H1 (cell line): ENCODE measurements at regions not wholly inside any gene's neighbourhood (a gene's known extent, or its start where the extent isn't known, plus 50 kb on each side); places are given as distances from the start of the nearest gene placed in this dataset.

ENCODE experiments used
- CTCF ChIA-PET: fragments of 300-600 bp; sonication (Branson Sonifier 250); formaldehyde crosslinking; loops from one replicate; lab custom pipeline; 2021; ENCODE audit not compliant: partially characterized antibody; lab: Charles Lee
- POLR2A ChIA-PET: fragments of 300-600 bp; sonication (Branson Sonifier 250); formaldehyde crosslinking; loops from one replicate; lab custom pipeline; 2021; ENCODE audit warnings: inconsistent platforms; ENCODE audit not compliant: partially characterized antibody; lab: Charles Lee
- DNase-seq, 2 experiments: peaks; one replicate each; pipeline versions ENCODE4 v3.0.0 to v3.0.0-alpha.2; 2010 to 2022; ENCODE audit warnings: low spot score in 2 of 2, low read depth in 1 of 2, mixed read lengths in 1 of 2
- FAIRE-seq: peaks from 2 replicates; lab custom pipeline; 2011; peaks lifted over from hg19 to GRCh38; lab: Jason Lieb, UNC
- H2AFZ ChIP-seq: 2 replicates; pipeline ENCODE4 v1.8.1; 2012; ENCODE audit warnings: low read length, inconsistent platforms
- H2AK5ac ChIP-seq: 2 replicates; pipeline ENCODE4 v1.6.1; 2013; ENCODE audit warnings: low read depth, low read length
- H2BK120ac ChIP-seq: replicated peaks from 2 replicates; pipeline ENCODE3; 2013; ENCODE audit warnings: low read depth, low read length, inconsistent platforms
- H2BK12ac ChIP-seq: 2 replicates; pipeline ENCODE4 v1.6.1; 2013; ENCODE audit warnings: low read depth, low read length
- H2BK15ac ChIP-seq: 2 replicates; pipeline ENCODE4 v1.6.1; 2013; ENCODE audit warnings: low read length
- H2BK20ac ChIP-seq: 2 replicates; pipeline ENCODE4 v1.6.1; 2013; ENCODE audit warnings: low read length
- H2BK5ac ChIP-seq: 2 replicates; pipeline ENCODE4 v1.6.1; 2013; ENCODE audit warnings: low read depth, low read length
- H3K14ac ChIP-seq: 2 replicates; pipeline ENCODE4 v1.6.1; 2013; ENCODE audit warnings: inconsistent platforms; ENCODE audit not compliant: insufficient read length
- H3K18ac ChIP-seq: 2 replicates; pipeline ENCODE4 v1.6.1; 2013; ENCODE audit warnings: low read length; ENCODE audit errors: extremely low read depth
- H3K23ac ChIP-seq: 2 replicates; pipeline ENCODE4 v1.6.1; 2013; ENCODE audit warnings: inconsistent platforms; ENCODE audit not compliant: insufficient read length
- H3K23me2 ChIP-seq: 2 replicates; pipeline ENCODE4 v1.6.1; 2013; ENCODE audit warnings: low read depth, low read length
- H3K27ac ChIP-seq: 2 replicates; pipeline ENCODE4 v1.6.1; 2011; ENCODE audit warnings: low read depth, low read length, inconsistent platforms
- H3K27me3 ChIP-seq, 4 experiments: replicated peaks in 1 of 4; 1 replicate in 1 of 4; 2 replicates in 3 of 4; pipeline versions ENCODE4 v1.6.1 to v1.8.1; 2011 to 2013; ENCODE audit warnings: low read length in 3 of 4, mild to moderate bottlenecking in 3 of 4, inconsistent platforms in 2 of 4, mixed read lengths in 2 of 4, moderate library complexity in 1 of 4; ENCODE audit not compliant: control insufficient read depth in 3 of 4, insufficient read depth in 3 of 4; ENCODE audit errors: extremely low read depth in 1 of 4
- H3K36me3 ChIP-seq, 4 experiments: 2 replicates each; pipeline versions ENCODE4 v1.6.1 to v1.8.1; 2011 to 2013; ENCODE audit warnings: mild to moderate bottlenecking in 4 of 4, low read length in 3 of 4, moderate library complexity in 2 of 4, control low read depth in 1 of 4, inconsistent platforms in 1 of 4; ENCODE audit not compliant: insufficient read depth in 4 of 4, control insufficient read depth in 2 of 4
- H3K4ac ChIP-seq: replicated peaks from 2 replicates; pipeline ENCODE3; 2013; ENCODE audit warnings: low read length, low read depth, mixed read lengths, inconsistent platforms; ENCODE audit not compliant: insufficient read length
- H3K4me1 ChIP-seq, 4 experiments: replicated peaks in 1 of 4; 1 replicate in 1 of 4; 2 replicates in 3 of 4; pipeline versions ENCODE4 v1.6.1 to v1.8.1; 2011 to 2013; ENCODE audit warnings: low read length in 3 of 4, inconsistent platforms in 2 of 4, mixed read lengths in 1 of 4; ENCODE audit not compliant: insufficient read depth in 4 of 4, control insufficient read depth in 3 of 4
- H3K4me2 ChIP-seq, 2 experiments: 2 replicates each; pipeline versions ENCODE4 v1.6.1 to v1.8.1; 2011 to 2013; ENCODE audit warnings: low read depth in 2 of 2, low read length in 2 of 2, control low read depth in 1 of 2, inconsistent platforms in 1 of 2, mild to moderate bottlenecking in 1 of 2; ENCODE audit not compliant: insufficient read depth in 1 of 2
- H3K4me3 ChIP-seq, 4 experiments: fragments of 200-600, 300-600 bp in 1 of 4; sonication (generic), shearing (Covaris generic), sonication (Bioruptor Twin) in 1 of 4; 2 replicates each; pipeline versions ENCODE4 v1.5.1 to v1.8.1; 2011 to 2016; ENCODE audit warnings: low read length in 4 of 4, low read depth in 3 of 4, control low read depth in 2 of 4, inconsistent platforms in 2 of 4, mild to moderate bottlenecking in 2 of 4, mixed read lengths in 1 of 4, moderate library complexity in 1 of 4; ENCODE audit not compliant: insufficient read depth in 2 of 4; ENCODE audit errors: extremely low read depth in 1 of 4
- H3K56ac ChIP-seq: replicated peaks from 2 replicates; pipeline ENCODE3; 2013; ENCODE audit warnings: low read depth, mild to moderate bottlenecking, mixed read lengths, low read length, inconsistent platforms; ENCODE audit not compliant: insufficient read length
- H3K79me1 ChIP-seq: 2 replicates; pipeline ENCODE4 v1.6.1; 2013; ENCODE audit warnings: low read depth, low read length, control low read depth
- H3K79me2 ChIP-seq, 2 experiments: 2 replicates each; pipeline versions ENCODE4 v1.6.1 to v1.8.1; 2012 to 2013; ENCODE audit warnings: low read length in 2 of 2, mild to moderate bottlenecking in 2 of 2, inconsistent platforms in 1 of 2; ENCODE audit not compliant: insufficient read depth in 2 of 2, control insufficient read depth in 1 of 2
- H3K9ac ChIP-seq, 4 experiments: replicated peaks in 1 of 4; 1 replicate in 1 of 4; 2 replicates in 3 of 4; pipeline versions ENCODE4 v1.6.1 to v1.8.1; 2011 to 2013; ENCODE audit warnings: low read depth in 3 of 4, low read length in 3 of 4, control low read depth in 2 of 4, mild to moderate bottlenecking in 2 of 4, moderate library complexity in 2 of 4, inconsistent platforms in 1 of 4; ENCODE audit errors: extremely low read depth in 1 of 4
- H3K9me3 ChIP-seq, 2 experiments: 2 replicates each; pipeline versions ENCODE4 v1.6.1 to v1.8.1; 2012 to 2013; ENCODE audit warnings: mild to moderate bottlenecking in 2 of 2, moderate library complexity in 2 of 2, control low read depth in 1 of 2, inconsistent platforms in 1 of 2, low read depth in 1 of 2, low read length in 1 of 2, mixed read lengths in 1 of 2; ENCODE audit not compliant: insufficient read depth in 2 of 2
- H4K20me1 ChIP-seq, 2 experiments: replicated peaks in 1 of 2; 2 replicates each; pipeline versions ENCODE3 to v1.8.1; 2011 to 2013; ENCODE audit warnings: inconsistent platforms in 2 of 2, low read length in 2 of 2, mild to moderate bottlenecking in 1 of 2; ENCODE audit not compliant: insufficient read depth in 2 of 2, control insufficient read depth in 1 of 2
- H4K5ac ChIP-seq: 2 replicates; pipeline ENCODE4 v1.6.1; 2013; ENCODE audit warnings: low read length, low read depth, mixed read lengths, inconsistent platforms; ENCODE audit not compliant: insufficient read length
- H4K8ac ChIP-seq: 2 replicates; pipeline ENCODE4 v1.8.0; 2013; ENCODE audit warnings: mild to moderate bottlenecking, moderate library complexity, low read length, inconsistent platforms; ENCODE audit not compliant: insufficient read depth; ENCODE audit errors: extremely low read depth
- H4K91ac ChIP-seq: replicated peaks from 2 replicates; pipeline ENCODE3; 2013; ENCODE audit warnings: low read length, mixed read lengths, inconsistent platforms; ENCODE audit not compliant: insufficient read length
- HDAC2 ChIP-seq, 2 experiments: fragments of 300-600 bp in 1 of 2; sonication (generic) in 1 of 2; IDR thresholded peaks; 2 replicates each; pipeline ENCODE4 v1.6.1; 2011 to 2012; ENCODE audit warnings: low read depth in 2 of 2, low read length in 2 of 2, mild to moderate bottlenecking in 2 of 2, moderate library complexity in 2 of 2, borderline replicate concordance in 1 of 2, inconsistent platforms in 1 of 2
- JUN ChIP-seq: IDR thresholded peaks from 2 replicates; pipeline ENCODE4 v1.6.1; 2011; ENCODE audit warnings: low read depth, mild to moderate bottlenecking, improper control_type of control experiment, low read length
- NANOG ChIP-seq: IDR thresholded peaks from 2 replicates; pipeline ENCODE4 v1.6.1; 2011; ENCODE audit warnings: low read length, low read depth, mild to moderate bottlenecking, inconsistent platforms; ENCODE audit not compliant: insufficient read depth, poor library complexity, severe bottlenecking
- WGBS, 2 experiments: shearing (Covaris generic) in 1 of 2; methylation state at CpG; one replicate each; pipeline versions ENCODE4 v1.1.6 to v1.1.7; 2013 to 2015; ENCODE audit warnings: low lambda C conversion rate in 2 of 2, mixed read lengths in 2 of 2, inconsistent platforms in 1 of 2, low coverage in 1 of 2, missing lambda C conversion rate in 1 of 2; ENCODE audit not compliant: insufficient replicate concordance in 2 of 2, insufficient coverage in 1 of 2, insufficient read length in 1 of 2; ENCODE audit errors: extremely low coverage in 1 of 2, missing lambda C conversion rate in 1 of 2; 5-methylcytosine and 5-hydroxymethylcytosine counted together
- TF ChIP-seq, protein P1 (sequence below), 3 experiments: IDR thresholded peaks; 1 replicate in 2 of 3; 2 replicates in 1 of 3; pipeline versions ENCODE4 v1.5.1 to v1.6.1; 2011; ENCODE audit warnings: low read length in 3 of 3, mild to moderate bottlenecking in 3 of 3, inconsistent platforms in 2 of 3, low read depth in 1 of 3, moderate library complexity in 1 of 3; ENCODE audit not compliant: insufficient read depth in 1 of 3; ENCODE audit errors: control extremely low read depth in 1 of 3
- TF ChIP-seq, protein P2 (sequence below): IDR thresholded peaks from 2 replicates; pipeline ENCODE4 v1.6.1; 2011; ENCODE audit warnings: low read depth, mild to moderate bottlenecking, low read length; ENCODE audit not compliant: insufficient read depth

DNA sequence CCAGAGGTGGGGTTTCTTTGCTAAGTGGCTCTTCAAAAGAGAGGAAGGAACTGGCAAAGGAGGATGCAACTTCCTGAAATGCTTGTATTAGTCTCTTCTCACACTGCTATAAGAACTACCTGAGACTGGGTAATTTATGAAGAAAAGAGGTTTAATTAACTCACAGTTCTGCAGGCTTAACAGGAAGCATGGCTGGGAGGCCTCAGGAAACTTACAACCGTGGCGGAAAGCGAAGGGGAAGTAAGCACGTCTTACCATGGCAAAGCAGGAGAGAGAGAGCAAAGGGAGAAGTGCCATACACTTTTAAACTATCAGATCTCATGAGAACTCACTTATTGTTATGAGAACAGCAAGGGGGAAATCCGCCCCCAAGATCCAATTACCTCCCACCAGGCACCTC is 505.7 kb downstream of the ZNF674 start:
- Histone ChIP-seq H3K4me2 (no peak overlapping the region), H3K27ac (no peak overlapping the region), H3K79me1 (no peaks in the 10 kb centered on the region), H3K9ac (no peak overlapping the region), H3K4me3 (no peak overlapping the region), H3K4me1 (no peaks in the 10 kb centered on the region), H2BK12ac (no peak overlapping the region), H4K20me1 (no peaks in the 10 kb centered on the region), H3K56ac (no peak overlapping the region), H2BK20ac (no peak overlapping the region), H3K4ac (no peak overlapping the region), H2BK15ac (no peak overlapping the region), H2AK5ac (no peak overlapping the region), H4K91ac (no peak overlapping the region), H3K23ac (no peak overlapping the region), H3K27me3 (no peaks in the 10 kb centered on the region), H2BK120ac (no peak overlapping the region), H2BK5ac (no peak overlapping the region), H3K79me2 (no peaks in the 10 kb centered on the region), H4K5ac (no peak overlapping the region), H4K8ac (no peak overlapping the region), H3K23me2 (no peaks in the 10 kb centered on the region), H3K14ac (no peak overlapping the region), H3K9me3 (no peaks in the 10 kb centered on the region; a peak in 1 of 4 replicates), H3K36me3 (no peaks in the 10 kb centered on the region), H3K18ac (no peak overlapping the region), H2AFZ (no peak overlapping the region)
- TF ChIP-seq, protein P1, sequence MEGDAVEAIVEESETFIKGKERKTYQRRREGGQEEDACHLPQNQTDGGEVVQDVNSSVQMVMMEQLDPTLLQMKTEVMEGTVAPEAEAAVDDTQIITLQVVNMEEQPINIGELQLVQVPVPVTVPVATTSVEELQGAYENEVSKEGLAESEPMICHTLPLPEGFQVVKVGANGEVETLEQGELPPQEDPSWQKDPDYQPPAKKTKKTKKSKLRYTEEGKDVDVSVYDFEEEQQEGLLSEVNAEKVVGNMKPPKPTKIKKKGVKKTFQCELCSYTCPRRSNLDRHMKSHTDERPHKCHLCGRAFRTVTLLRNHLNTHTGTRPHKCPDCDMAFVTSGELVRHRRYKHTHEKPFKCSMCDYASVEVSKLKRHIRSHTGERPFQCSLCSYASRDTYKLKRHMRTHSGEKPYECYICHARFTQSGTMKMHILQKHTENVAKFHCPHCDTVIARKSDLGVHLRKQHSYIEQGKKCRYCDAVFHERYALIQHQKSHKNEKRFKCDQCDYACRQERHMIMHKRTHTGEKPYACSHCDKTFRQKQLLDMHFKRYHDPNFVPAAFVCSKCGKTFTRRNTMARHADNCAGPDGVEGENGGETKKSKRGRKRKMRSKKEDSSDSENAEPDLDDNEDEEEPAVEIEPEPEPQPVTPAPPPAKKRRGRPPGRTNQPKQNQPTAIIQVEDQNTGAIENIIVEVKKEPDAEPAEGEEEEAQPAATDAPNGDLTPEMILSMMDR (IDR thresholded peaks at IDR 0.05; ENCODE audit: control extremely low read depth in 1 of 3, insufficient read depth in 1 of 3, low read depth in 1 of 3, low read length in 3 of 3), result no peak
- TF ChIP-seq HDAC2 (IDR thresholded peaks at IDR 0.05; ENCODE audit: borderline replicate concordance in 1 of 2, low read depth in 2 of 2, low read length in 2 of 2), result no peak
- TF ChIP-seq NANOG, result no peak
- TF ChIP-seq, protein P2, sequence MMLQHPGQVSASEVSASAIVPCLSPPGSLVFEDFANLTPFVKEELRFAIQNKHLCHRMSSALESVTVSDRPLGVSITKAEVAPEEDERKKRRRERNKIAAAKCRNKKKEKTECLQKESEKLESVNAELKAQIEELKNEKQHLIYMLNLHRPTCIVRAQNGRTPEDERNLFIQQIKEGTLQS, result no peak
- TF ChIP-seq JUN, result no peak
- WGBS, 2 experiments, result 55% methylated on average over 1 of the region's 5 CpGs; no CpG with 5 or more reads in 1 of the 2 experiments
- POLR2A ChIA-PET, result no interaction called here
- CTCF ChIA-PET, result no interaction called here
- DNase-seq (no peak), FAIRE-seq (no peak)
